ENCODE measurements at regions not wholly inside any gene's neighbourhood (a gene's known extent, or its start where the extent isn't known, plus 50 kb on each side); places are given as distances from the start of the nearest gene placed in this dataset.

DNA sequence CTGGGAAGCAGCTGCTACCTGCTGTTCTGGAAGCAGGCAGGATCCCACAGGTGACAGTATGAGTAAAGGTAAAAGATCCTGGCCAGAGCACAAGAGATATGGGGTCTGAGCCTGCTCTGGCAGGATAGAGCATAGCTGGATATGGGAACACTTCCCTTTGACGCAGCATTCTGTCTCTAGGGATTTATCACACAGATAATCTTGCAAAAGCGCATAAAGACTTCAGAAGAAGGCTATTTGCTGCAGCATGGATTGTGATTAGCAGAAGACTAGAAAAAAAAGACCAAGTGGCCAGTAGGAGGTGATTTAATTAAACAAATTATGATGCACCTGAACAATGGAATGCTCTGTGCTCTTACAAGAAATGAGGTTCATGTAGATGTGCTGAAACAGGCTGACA lies 52.4 kb upstream of the PWWP2A start:
- no peak for TF ChIP-seq POLR2A (IDR thresholded peaks at IDR 0.05)
- TF ChIP-seq, protein P1, sequence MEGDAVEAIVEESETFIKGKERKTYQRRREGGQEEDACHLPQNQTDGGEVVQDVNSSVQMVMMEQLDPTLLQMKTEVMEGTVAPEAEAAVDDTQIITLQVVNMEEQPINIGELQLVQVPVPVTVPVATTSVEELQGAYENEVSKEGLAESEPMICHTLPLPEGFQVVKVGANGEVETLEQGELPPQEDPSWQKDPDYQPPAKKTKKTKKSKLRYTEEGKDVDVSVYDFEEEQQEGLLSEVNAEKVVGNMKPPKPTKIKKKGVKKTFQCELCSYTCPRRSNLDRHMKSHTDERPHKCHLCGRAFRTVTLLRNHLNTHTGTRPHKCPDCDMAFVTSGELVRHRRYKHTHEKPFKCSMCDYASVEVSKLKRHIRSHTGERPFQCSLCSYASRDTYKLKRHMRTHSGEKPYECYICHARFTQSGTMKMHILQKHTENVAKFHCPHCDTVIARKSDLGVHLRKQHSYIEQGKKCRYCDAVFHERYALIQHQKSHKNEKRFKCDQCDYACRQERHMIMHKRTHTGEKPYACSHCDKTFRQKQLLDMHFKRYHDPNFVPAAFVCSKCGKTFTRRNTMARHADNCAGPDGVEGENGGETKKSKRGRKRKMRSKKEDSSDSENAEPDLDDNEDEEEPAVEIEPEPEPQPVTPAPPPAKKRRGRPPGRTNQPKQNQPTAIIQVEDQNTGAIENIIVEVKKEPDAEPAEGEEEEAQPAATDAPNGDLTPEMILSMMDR (IDR thresholded peaks at IDR 0.05), result no peak
